Ovary (tissue), 7 donors: ENCODE measurements at regions not wholly inside any gene's neighbourhood (a gene's known extent, or its start where the extent isn't known, plus 50 kb on each side); places are given as distances from the start of the nearest gene placed in this dataset.

ENCODE experiments used
- DNase-seq, 5 donors: peaks; one replicate each; pipeline ENCODE4 v3.0.0-alpha.2; 2019 to 2020
- H3K27ac ChIP-seq, 2 donors: fragments of 200-600 bp; one replicate each; pipeline versions ENCODE4 v1.5.1 to v1.8.0; 2019 to 2022
- H3K27me3 ChIP-seq: fragments of 200-600 bp; one replicate; pipeline ENCODE4 v1.8.0; 2022
- H3K36me3 ChIP-seq: fragments of 200-600 bp; sonication (generic); one replicate; pipeline ENCODE4 v1.5.1; 2019
- H3K4me1 ChIP-seq: one replicate; pipeline ENCODE4 v1.8.1; 2013; ENCODE audit warnings: mild to moderate bottlenecking, moderate library complexity; ENCODE audit not compliant: insufficient read depth
- H3K4me3 ChIP-seq: fragments of 200-600 bp; sonication (generic); one replicate; pipeline ENCODE4 v1.5.1; 2017
- H3K9me3 ChIP-seq, 2 donors: fragments of 200-600 bp in 1 of 2; sonication (generic) in 1 of 2; one replicate each; pipeline versions ENCODE4 v1.5.1 to v1.8.1; 2013 to 2019; ENCODE audit warnings: mild to moderate bottlenecking in 1 of 2, moderate library complexity in 1 of 2
- CTCF ChIP-seq, 3 donors: fragments of 450-650 bp in 2 of 3; fragments of 200-600 bp in 1 of 3; IDR thresholded peaks; one replicate each; pipeline versions ENCODE4 v1.5.1 to v1.8.0; 2016 to 2022; ENCODE audit warnings: antibody characterized with exemption in 3 of 3, mild to moderate bottlenecking in 1 of 3
- EP300 ChIP-seq: sonication (generic); formaldehyde crosslinking; IDR thresholded peaks from one replicate; pipeline ENCODE4 v1.6.1; 2017; ENCODE audit warnings: antibody characterized with exemption
- POLR2A ChIP-seq: fragments of 450-650 bp; IDR thresholded peaks from one replicate; pipeline ENCODE4 v1.6.1; 2017; ENCODE audit warnings: antibody characterized with exemption, mild to moderate bottlenecking, moderate library complexity
- WGBS, 3 donors: extraction: QIAGEN DNeasy Blood & Tissue Kit in 1 of 3; methylation state at CpG; one replicate each; pipeline versions ENCODE4 v1.1.5 to v1.1.7; 2013 to 2017; 5-methylcytosine and 5-hydroxymethylcytosine counted together
- intact Hi-C, 4 donors: fragments of 100-400 bp; cut with DNase I; formaldehyde crosslinking; loops; one replicate each; pipeline versions ENCODE4 v1.11.0 to v1.15.1; 2022 to 2023
- donor health status: DM: no; HTN: no; CAD: no; lungs with moderate emphysema.
- donor health status: DM: no; HTN: no; CAD: no.
- donor health status: Bipolar disorder and iron deficiency.
- donor health status: DM: no; HTN: no; CAD: no.
- donor health status: DM: yes; HTN: yes; CAD: no.

GRCh38 chr6:119742188-119742803, 392.7 kb upstream of the MAN1A1 start:
- no peak overlapping the region for H3K4me3 ChIP-seq
- peak in 3 of 5 donors; percentile 16 to 37 (median 21) for DNase-seq
- H3K4me1 ChIP-seq, result no peaks in the 10 kb centered on the region
- TF ChIP-seq POLR2A (no peak), CTCF (IDR thresholded peaks at IDR 0.05) (no peak), EP300 (no peak)
- WGBS, 3 donors, result 9 to 13% (median 10%) methylated on average over 6 of the region's 6 CpGs
- intact Hi-C loops, result no loop called here
- H3K27me3 ChIP-seq, result no peaks in the 10 kb centered on the region
- H3K9me3 ChIP-seq, result no peaks in the 10 kb centered on the region
- no peaks in the 10 kb centered on the region for H3K36me3 ChIP-seq
- no peak overlapping the region for H3K27ac ChIP-seq

DNA sequence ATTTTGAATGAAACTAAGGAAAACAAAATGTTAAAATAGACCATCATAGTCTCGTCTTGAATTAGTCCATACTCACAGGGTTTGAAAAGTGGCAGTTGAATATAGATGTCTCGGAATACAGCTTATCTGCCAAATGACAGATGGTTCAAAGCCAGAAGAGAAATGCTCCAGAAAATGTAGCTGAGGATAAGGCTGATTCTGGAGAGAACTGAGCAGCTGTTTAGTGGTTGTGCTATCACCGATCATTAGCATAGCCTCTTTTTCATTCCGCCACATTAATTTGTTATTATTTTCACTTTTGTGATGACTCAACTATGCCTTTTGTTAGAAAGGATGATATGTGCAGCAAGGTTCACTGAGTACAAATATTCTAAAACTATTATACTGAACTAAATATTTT, 390.2 kb upstream of the MAN1A1 start:
- H3K27ac ChIP-seq, result no peak overlapping the region
- H3K36me3 ChIP-seq, result no peaks in the 10 kb centered on the region
- no peak for DNase-seq
- 19 to 48% (median 29%) methylated on average over 4 of the region's 4 CpGs for WGBS, 3 donors
- H3K4me1 ChIP-seq, result no peaks in the 10 kb centered on the region
- no peak overlapping the region for H3K4me3 ChIP-seq
- no peak for TF ChIP-seq EP300
- no peak for TF ChIP-seq POLR2A
- TF ChIP-seq CTCF (IDR thresholded peaks at IDR 0.05), result no peak
- H3K27me3 ChIP-seq, result no peaks in the 10 kb centered on the region
- H3K9me3 ChIP-seq, result no peaks in the 10 kb centered on the region
- intact Hi-C loops, result no loop called here

DNA sequence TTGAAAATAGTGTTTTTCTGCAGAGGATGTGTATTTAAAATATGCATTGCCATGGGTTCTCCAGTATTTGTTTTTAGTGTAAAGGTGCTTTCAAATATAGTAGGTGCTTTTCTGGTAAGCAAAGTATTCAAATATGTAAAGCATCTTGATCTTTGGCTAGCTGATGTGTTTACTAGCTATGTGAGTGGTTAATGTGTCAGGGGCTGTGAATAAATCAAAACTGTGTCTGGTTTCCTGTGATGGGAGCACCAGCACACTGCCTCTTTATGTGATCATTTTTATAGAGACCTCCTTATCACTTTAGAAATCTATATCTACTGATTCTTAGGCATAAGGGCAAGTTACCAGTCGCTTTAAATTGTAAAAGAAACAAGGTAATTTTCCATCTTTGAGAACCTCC, 388.9 kb upstream of the MAN1A1 start:
- no peak for TF ChIP-seq EP300
- intact Hi-C loops, result no loop called here
- Histone ChIP-seq H3K4me1 (no peaks in the 10 kb centered on the region), H3K27me3 (no peaks in the 10 kb centered on the region), H3K36me3 (no peaks in the 10 kb centered on the region), H3K4me3 (no peak overlapping the region), H3K27ac (no peak overlapping the region), H3K9me3 (no peaks in the 10 kb centered on the region)
- DNase-seq, result no peak
- 69 to 90% (median 82%) methylated on average over 1 of the region's 1 CpG for WGBS, 3 donors

DNA sequence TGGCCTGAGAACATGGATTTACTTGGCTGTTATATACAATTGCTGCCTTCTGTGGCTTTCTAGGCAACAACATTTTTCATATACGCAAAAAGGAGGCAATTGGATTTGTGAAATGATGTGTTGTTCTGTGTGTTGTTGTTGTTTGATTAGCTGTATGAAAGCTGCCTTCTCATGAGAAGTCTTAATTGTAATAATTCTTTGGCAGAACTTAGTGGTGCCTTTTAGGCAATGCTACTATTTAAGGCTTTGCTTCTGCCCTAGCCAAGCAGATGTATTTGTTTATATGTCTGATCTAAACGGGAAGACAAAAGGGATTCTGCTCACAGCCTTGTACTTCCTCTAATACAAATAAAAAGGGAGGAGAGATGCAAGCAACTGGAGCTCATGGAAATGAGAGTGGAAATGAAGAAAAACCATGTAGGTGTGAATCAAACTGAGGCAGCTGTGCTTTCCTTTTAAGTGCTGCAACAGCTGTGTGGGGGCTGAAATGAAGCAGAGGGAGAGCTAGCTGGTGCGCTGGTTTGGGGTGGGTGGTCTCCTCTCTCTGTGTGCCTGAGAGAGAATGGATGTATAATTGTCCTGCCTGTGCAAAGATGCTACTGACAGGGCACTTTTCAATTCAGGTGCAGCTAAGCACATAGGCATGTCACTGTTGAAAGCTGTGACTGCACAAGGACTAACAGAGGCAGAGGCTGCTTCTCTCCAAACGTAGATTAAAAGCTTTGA, 386.9 kb upstream of the MAN1A1 start:
- Histone ChIP-seq H3K4me1 (no peaks in the 10 kb centered on the region), H3K27me3 (no peaks in the 10 kb centered on the region), H3K27ac (no peak overlapping the region), H3K9me3 (no peaks in the 10 kb centered on the region), H3K4me3 (no peak overlapping the region), H3K36me3 (no peaks in the 10 kb centered on the region)
- WGBS, 3 donors, result 18 to 32% (median 18%) methylated on average over 4 of the region's 4 CpGs
- intact Hi-C loops, result no loop called here
- TF ChIP-seq CTCF (IDR thresholded peaks at IDR 0.05) (no peak), EP300 (no peak), POLR2A (no peak)
- DNase-seq, result no peak

- H3K9me3 ChIP-seq, result no peaks in the 10 kb centered on the region
- no peak overlapping the region for H3K4me3 ChIP-seq
- 40 to 56% (median 49%) methylated on average over 4 of the region's 4 CpGs for WGBS, 3 donors
- H3K27me3 ChIP-seq, result no peaks in the 10 kb centered on the region
- DNase-seq, result no peak
- no peak overlapping the region for H3K27ac ChIP-seq
- intact Hi-C loops, result no loop called here
- no peaks in the 10 kb centered on the region for H3K36me3 ChIP-seq
- no peak for TF ChIP-seq POLR2A
- TF ChIP-seq EP300, result no peak
- no peak for TF ChIP-seq CTCF (IDR thresholded peaks at IDR 0.05)
- H3K4me1 ChIP-seq, result no peaks in the 10 kb centered on the region
These were observed 386.0 kb upstream of the MAN1A1 start for GRCh38 chr6:119735530-119735929.
